ENCODE measurements at regions not wholly inside any gene's neighbourhood (a gene's known extent, or its start where the extent isn't known, plus 50 kb on each side); places are given as distances from the start of the nearest gene placed in this dataset.

- Histone ChIP-seq H3K36me3 (replicated peaks in 1 of 2; ENCODE audit: control insufficient read depth in 1 of 2, insufficient read depth in 2 of 2, low read length in 2 of 2) (no peaks in the 10 kb centered on the region), H3K79me2 (ENCODE audit: insufficient read depth, low read length) (no peaks in the 10 kb centered on the region), H3K9ac (ENCODE audit: insufficient read depth, low read length, poor library complexity, severe bottlenecking) (no peak overlapping the region), H4K20me1 (ENCODE audit: insufficient read depth, low read length) (no peaks in the 10 kb centered on the region), H3K27me3 (ENCODE audit: control insufficient read depth in 2 of 2, insufficient read depth in 2 of 2, low read length in 2 of 2) (no peaks in the 10 kb centered on the region), H3K4me3 (replicated peaks in 1 of 3; ENCODE audit: low read depth in 2 of 3, low read length in 3 of 3) (no peak overlapping the region), H3K4me2 (replicated peaks; ENCODE audit: extremely low read depth, low read length, poor library complexity, severe bottlenecking) (no peak overlapping the region), H3K9me3 (replicated peaks in 1 of 2; ENCODE audit: control insufficient read depth in 1 of 2, insufficient read depth in 1 of 2, low read length in 2 of 2) (no peaks in the 10 kb centered on the region), H2AFZ (ENCODE audit: insufficient read depth, low read depth, low read length, poor library complexity, severe bottlenecking) (no peak overlapping the region), H3K27ac (ENCODE audit: low read depth in 1 of 2, low read length in 2 of 2) (no peak overlapping the region), H3K4me1 (ENCODE audit: control insufficient read depth in 1 of 2, insufficient read depth in 2 of 2, low read length in 2 of 2) (no peaks in the 10 kb centered on the region)
- Mint-ChIP-seq H3K4me1 (no peaks in the 10 kb centered on the region), H3K27me3 (ENCODE audit: low read depth in 3 of 3) (no peaks in the 10 kb centered on the region), H3K36me3 (no peaks in the 10 kb centered on the region), H3K9me3 (peaks cover 0 to 3% (median 0%) of the 10 kb centered on the region in 7 donors), H3K27ac (no peak overlapping the region), H3K4me3 (no peak overlapping the region)
- no peak for TF ChIP-seq CTCF (IDR thresholded peaks at IDR 0.05)
- intact Hi-C loops (cut with micrococcal nuclease): no loop called here
- no CpG with 5 or more reads among the region's 1 CpG for WGBS (ENCODE audit: insufficient coverage)
- no peak for DNase-seq
Measured at GRCh38 chr3:166472015-166472414, 634.8 kb upstream of the BCHE start.

- intact Hi-C loops (cut with micrococcal nuclease): no loop called here
- TF ChIP-seq CTCF (IDR thresholded peaks at IDR 0.05): no peak
- no peaks in the 10 kb centered on the region for H3K9me3 ChIP-seq (replicated peaks in 1 of 2; ENCODE audit: control insufficient read depth in 1 of 2, insufficient read depth in 1 of 2, low read length in 2 of 2)
- no peak overlapping the region for H3K27ac Mint-ChIP-seq
- no peaks in the 10 kb centered on the region for H3K36me3 Mint-ChIP-seq
- H2AFZ ChIP-seq (ENCODE audit: insufficient read depth, low read depth, low read length, poor library complexity, severe bottlenecking): no peak overlapping the region
- H4K20me1 ChIP-seq (ENCODE audit: insufficient read depth, low read length): no peaks in the 10 kb centered on the region
- H3K9me3 Mint-ChIP-seq: peaks cover 0 to 3% (median 0%) of the 10 kb centered on the region in 7 donors
- no peaks in the 10 kb centered on the region for H3K79me2 ChIP-seq (ENCODE audit: insufficient read depth, low read length)
- H3K27me3 Mint-ChIP-seq (ENCODE audit: low read depth in 3 of 3): no peaks in the 10 kb centered on the region
- no CpG with 5 or more reads among the region's 4 CpGs for WGBS (ENCODE audit: insufficient coverage)
- no peak for DNase-seq
- no peak overlapping the region for H3K4me3 Mint-ChIP-seq
- no peak overlapping the region for H3K4me2 ChIP-seq (replicated peaks; ENCODE audit: extremely low read depth, low read length, poor library complexity, severe bottlenecking)
- no peak overlapping the region for H3K27ac ChIP-seq (ENCODE audit: low read depth in 1 of 2, low read length in 2 of 2)
- H3K36me3 ChIP-seq (replicated peaks in 1 of 2; ENCODE audit: control insufficient read depth in 1 of 2, insufficient read depth in 2 of 2, low read length in 2 of 2): no peaks in the 10 kb centered on the region
- H3K4me1 ChIP-seq (ENCODE audit: control insufficient read depth in 1 of 2, insufficient read depth in 2 of 2, low read length in 2 of 2): no peaks in the 10 kb centered on the region
- no peaks in the 10 kb centered on the region for H3K27me3 ChIP-seq (ENCODE audit: control insufficient read depth in 2 of 2, insufficient read depth in 2 of 2, low read length in 2 of 2)
- H3K4me3 ChIP-seq (replicated peaks in 1 of 3; ENCODE audit: low read depth in 2 of 3, low read length in 3 of 3): no peak overlapping the region
- H3K9ac ChIP-seq (ENCODE audit: insufficient read depth, low read length, poor library complexity, severe bottlenecking): no peak overlapping the region
- no peaks in the 10 kb centered on the region for H3K4me1 Mint-ChIP-seq
Measured at GRCh38 chr3:166471074-166471767, 634.0 kb upstream of the BCHE start.

Data from CD14-positive monocyte (primary cell).